OCI-M2 (cell line): ENCODE measurements at regions not wholly inside any gene's neighbourhood (a gene's known extent, or its start where the extent isn't known, plus 50 kb on each side); places are given as distances from the start of the nearest gene placed in this dataset.

Experiments
- DNase-seq: peaks from one replicate; lab custom pipeline; 2025; ENCODE audit not compliant: unreplicated experiment; lab: John Stamatoyannopoulos, UW

DNA sequence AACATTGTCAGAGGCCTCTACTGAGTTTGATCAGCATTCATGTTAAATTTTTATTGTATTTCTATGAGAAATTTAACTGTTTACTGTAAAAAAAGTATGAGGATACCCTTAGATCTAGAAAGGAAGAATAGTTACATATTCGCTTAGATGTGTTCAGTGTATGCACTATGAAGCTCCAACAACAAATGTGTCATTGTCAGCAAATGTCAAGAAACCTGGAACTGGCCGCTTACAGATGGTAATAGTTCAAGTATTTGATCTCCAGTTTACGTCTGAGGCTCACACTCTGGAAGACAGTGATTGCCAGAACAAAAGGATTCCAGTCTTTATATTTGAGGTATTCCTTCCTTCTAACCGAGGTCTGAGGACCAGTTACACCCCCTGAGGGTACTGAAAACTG is 921.2 kb upstream of the LRRTM1 start:
- no peak for DNase-seq

DNA sequence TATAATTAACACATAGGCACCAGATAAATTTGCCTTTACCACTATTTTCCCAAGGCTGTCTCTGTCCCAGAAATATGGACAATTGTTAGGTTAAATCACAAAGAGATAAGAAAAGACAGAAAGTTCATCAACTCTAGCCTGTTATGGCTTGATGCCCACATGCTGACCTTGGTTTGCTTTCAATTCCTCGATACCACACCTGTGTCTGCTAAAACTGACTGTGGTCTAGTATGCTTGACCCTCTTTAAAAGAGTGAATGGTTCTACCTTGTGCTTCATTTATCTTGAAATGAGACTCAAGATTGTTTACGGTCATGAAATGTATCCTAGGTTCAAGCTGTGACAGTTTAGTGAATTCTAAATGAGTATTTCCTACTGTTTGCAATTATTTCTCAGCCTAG is 909.0 kb upstream of the LRRTM1 start:
- DNase-seq, result no peak

DNA sequence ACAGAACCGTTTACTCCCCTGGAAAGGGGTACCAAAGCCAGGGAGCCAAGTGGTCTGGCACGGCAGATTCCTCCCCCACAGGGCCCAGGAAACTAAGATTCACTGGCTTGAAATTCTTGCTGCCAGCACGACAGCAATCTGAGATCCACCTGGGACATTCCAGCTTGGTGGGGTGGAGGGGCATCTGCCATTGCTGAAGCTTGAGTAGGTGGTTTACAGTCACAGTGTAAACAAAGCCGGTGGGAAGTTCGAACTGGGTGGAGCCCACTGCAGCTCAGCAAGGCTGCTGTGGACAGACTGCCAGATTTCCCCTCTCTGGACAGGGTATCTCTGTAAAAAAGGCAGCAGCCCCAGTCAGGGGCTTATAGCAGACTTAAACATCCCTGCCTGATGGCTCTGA is 901.7 kb upstream of the LRRTM1 start:
- no peak for DNase-seq

DNA sequence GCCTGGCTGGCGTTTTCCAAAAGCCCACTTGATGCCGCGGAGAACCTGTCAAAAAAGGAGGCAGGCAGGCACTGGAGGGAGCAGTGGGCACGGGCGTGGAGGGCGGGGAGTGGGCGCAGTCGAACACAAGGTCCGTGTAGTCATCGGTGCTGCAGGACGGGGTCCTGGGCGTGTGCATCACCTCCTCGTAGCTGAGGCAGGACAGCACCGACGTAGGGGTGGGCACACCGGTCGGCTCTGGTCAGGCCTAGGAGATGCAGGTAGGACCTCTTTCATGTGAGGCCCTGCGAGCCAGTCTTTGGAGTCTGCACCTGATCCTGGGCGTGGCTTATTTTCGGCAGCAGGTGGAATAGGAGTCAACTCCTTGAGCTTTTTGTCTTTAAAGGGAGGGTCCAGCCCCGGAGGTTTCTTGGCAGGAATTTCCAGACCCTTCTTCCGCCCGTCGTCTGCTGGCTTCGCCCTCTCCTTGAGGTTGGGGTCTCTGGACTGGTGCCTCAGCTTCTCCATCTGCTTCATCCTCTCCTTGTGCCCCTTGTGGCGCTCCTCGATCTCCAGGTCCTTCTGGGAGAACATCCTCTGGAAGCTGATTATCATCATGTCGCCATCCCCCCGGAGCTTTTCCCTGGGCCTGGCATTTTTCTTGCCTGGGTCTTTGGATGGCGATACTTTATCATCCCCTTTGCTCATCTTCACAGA is 892.5 kb upstream of the LRRTM1 start:
- DNase-seq, result no peak

DNA sequence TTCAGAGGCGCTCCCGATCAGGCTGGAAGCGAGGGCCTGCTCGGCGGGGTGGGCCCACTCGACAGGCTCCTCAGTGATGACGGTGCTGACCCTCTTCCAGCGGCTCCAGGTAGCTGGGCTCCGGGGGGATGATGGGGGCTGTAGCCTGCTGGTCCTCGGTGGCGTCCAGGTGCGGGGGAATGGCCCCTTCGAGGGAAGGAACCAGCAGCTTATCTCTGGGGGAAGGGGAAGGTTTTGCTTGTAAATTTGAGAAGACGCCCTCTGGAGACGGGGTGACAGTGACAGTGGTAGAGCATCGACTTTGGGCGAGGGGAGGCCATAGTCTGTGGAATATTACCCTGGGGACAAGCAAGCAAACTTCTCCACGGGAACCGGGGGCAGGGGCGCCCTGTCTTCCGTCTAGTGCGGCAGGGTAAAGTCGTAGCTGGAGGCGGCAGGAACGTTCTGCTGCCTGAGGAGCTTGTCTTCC is 891.9 kb upstream of the LRRTM1 start:
- DNase-seq, result no peak

DNA sequence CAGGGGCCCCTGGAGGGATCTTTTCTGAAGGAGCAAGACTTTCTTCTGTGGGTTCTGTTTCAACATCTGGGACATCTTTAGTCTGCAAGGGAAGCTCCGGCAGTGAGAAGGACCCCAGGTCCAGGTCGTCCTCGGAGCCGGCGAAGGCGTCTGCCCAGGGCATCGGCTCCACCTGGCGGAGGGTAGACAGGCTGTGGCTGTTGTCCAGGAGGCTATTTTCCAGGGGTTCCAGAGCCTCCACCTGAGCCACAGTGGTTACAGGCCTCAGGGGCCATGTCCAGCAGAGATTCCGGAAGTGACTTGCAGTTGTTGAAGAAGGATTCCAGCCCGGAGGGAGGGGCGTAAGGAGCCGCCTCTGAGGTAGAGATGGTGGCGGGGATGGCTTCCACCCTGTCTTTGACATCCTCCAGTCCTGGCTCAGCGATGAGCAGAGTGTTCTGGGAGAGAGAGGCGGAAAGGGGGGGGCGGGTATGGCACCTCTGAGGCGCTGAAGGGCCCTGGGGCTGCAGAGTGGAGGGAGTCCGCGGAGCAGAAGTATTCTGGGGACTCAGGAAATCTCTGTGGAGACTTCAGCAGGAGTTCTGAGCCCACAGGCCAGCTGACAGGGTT is 891.3 kb upstream of the LRRTM1 start:
- DNase-seq, result no peak

DNA sequence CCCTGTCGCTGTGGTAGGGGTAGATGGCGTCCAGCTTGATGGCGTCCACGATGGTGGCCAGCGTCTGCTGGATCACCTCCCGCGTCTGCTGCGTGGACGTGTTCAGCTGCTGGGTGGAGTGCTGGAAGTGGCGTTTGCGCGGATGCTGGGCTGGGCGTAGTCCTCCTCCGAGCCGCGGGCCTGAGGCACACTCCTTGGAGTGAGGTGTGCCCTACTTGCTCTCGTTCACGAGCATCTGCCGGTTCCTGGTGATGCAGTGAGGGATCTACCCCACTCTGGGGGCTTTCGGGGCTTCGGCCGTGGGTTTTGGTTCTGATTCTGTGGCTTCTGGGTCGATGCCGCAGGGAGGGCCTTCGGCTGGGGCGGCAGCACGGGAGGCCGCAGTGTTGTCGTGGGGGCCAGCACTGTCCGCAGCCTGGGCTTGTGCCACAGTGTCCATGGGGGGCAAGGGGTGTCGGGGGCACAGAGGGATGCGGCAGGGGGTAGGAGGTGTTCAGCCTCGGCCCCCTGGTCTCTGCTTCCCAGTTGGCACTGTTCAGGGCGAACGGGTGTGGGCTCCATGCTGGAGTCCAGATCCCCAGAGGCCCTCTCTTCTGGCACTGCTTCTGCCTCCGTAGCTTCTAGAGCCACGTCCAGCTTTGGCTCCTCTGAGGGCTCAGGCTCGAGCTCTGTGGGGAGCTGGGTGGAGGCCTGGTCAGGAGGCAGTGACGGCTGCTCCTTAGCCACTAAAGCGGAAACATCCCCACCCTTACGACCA is 890.6 kb upstream of the LRRTM1 start:
- DNase-seq, result no peak

DNA sequence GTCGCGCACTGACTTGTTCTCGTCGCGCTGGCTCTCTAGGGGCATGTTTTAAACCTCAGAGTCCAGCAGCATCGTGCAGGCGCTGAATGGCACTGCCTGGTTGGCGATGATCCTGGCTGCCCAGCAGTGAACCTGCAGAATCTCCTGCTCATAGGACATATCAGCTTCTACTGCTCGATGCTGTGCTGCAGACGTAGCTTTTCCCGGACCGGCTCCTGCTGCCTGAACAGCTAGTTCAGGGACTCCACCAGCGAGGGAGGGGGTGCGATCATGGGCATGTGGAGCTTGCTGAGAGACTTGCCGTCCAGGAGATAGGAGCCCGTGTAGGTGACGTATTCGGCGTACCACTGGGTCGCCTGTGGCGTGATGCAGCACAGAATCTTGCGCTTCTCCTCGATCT is 890.0 kb upstream of the LRRTM1 start:
- no peak for DNase-seq

DNA sequence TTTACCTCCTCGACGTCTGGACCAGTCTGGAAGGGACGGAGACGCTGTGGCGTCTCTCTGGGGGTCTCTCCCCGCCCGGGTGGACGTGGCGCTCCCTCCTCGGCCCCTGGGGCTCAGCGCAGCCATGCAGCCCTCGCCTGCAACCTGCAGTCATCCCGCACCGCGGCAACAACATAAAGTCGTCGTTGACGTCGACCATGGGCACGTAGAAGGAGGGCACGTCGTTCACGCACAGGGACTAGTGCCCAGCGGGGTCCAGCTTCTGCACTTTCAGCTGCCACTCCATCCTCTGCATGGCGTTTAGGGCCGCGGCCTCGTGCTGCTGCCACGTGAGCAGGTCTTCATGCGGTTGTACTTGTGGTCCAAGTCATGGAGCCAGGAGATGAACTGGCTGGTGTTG is 889.6 kb upstream of the LRRTM1 start:
- DNase-seq, result no peak

DNA sequence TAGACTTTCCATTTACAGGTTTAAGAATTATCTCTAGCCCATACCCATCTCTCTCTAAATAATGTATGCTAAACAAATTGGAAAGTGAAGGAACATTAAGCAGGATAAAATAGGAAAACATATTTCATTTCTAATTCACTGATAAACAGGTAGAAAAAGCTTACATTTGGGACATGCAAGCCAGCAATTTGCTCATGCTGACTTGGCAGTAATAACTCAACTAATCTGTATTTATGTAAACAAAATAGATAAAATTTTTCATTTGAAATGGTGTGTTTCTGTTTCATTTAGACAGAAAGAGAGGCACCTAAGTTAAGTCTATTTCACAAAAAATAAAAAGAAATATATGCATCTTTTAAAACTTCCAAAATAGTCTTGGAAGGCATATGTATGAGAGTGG is 877.3 kb upstream of the LRRTM1 start:
- DNase-seq, result no peak

DNA sequence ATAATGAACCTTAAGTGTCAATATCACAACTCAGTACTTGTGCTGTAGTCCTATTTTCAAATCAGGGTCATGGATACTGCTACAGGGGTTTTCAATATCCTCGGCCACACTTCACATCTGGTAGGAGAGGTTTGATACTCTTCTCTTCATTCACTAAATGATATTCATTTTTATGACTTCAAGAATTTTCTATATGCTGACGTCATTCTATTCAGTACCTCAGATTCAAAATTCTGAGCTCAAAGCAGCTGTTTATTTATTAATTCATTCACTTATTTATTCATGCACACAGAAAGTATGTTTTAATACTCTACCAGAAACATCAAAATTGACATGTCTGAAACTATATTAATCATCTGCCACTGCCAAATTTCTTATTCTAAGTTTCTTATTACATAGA is 866.9 kb upstream of the LRRTM1 start:
- DNase-seq, result no peak

DNA sequence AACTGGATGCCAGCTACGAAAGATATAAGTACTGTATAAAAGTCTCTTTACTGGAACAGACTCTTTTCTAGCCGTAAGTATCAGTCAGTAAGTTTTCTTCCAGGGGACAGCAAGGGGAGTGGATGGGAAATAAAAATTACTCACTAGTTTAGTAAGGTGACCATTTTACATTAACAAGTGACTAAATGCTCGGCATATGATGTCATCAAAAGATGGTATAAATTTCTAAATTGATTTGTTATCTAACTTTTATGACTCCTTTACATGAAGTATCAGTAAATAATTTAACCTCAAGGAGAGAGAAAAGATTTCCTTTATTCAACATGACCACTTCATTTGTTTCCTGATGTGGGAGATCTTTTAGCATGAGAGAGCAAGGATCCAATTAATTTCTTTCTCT is 859.0 kb upstream of the LRRTM1 start:
- DNase-seq, result no peak

DNA sequence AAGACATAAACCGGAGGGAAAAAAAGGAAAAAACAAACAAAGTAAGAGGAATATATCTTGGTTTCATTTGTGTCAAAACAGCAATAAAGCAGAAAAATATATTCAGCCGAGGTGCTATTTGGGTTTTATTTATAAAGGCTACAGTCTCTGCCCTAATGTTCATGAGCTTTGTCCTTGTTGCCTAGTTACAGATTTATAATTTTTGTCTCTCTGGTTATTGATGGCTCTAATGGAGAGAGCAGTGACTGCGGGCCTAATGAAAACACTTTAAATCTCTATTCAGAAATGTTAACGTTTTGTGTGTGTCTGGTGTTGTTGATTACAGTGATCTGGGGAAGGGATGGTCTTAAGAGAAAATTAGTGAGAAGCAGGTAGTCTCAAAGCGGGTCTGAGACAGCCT is 854.0 kb upstream of the LRRTM1 start:
- no peak for DNase-seq

DNA sequence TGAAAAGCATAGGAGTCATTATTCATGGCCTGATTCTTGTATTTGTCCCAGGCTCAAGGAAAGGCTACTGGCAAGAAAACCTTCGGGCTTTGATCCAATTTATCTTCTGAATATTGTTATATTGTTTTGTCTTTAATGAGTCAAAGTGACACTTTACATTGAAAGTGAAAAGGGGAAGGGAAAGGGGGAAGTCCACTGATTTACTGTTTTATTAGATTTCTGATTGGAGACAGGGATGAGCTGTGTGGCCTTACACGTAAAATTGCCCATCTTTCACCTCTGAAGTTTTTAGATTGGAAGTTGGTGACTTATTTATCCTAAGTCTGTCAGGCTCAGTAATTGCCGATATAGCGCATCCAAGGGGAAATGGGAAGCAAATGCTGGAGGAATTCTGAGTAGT is 843.8 kb upstream of the LRRTM1 start:
- no peak for DNase-seq

DNA sequence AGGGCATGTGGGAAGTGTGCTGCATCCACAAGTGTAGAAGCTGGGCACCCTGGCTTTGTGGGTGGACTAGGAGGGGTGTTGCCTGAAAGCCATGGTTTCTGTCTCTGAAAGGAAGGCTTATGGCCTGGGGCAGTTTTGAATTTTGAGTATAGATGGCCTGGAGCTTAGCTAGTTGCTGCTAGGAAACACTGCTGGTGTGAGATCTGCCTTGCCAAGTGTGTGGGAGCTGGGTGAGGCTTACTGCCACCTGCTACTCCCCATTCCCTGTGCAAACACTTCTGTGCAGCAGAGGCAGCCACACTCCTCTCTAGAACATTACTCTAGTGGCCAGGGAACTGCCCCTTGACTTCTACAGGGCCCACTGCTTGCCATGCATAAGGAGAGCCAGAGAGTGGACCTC is 831.7 kb upstream of the LRRTM1 start:
- DNase-seq, result no peak

DNA sequence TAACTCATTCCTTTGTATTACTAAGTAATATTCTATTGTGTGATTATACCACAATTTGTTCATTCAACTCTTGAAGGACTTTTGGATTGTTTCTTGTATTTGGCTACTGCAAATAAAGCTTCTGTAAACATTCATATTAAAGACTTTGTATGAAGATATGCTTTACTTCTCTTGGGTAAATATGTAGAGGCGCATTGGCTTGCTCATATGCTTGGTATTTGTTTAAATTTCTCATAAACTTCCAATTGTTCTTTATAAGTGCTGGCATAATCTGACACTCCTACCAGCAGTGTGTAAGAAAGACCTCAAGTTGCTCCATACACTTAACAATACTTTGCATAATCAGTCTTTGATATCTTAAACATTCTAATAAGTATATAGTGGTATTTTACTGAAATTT is 792.8 kb upstream of the LRRTM1 start:
- DNase-seq, result no peak

DNA sequence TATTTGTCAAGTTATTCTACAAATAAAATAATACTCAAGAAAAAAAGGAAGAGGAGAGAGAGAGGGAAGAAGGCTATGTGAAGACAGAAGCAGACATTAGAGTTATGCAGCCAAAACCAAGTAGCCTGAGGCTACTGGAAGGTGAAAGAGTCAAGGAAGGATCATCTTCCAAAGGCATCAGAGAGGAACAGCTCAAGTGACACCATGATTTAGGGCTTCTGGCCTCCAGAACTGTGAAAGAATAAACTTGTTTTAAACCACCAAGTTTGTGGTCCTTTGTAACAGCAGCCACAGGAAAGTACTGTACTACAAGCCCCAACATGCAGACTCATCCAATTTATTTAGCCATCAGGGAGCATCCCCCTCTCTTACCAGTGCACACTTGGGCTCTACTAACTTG is 788.5 kb upstream of the LRRTM1 start:
- no peak for DNase-seq

DNA sequence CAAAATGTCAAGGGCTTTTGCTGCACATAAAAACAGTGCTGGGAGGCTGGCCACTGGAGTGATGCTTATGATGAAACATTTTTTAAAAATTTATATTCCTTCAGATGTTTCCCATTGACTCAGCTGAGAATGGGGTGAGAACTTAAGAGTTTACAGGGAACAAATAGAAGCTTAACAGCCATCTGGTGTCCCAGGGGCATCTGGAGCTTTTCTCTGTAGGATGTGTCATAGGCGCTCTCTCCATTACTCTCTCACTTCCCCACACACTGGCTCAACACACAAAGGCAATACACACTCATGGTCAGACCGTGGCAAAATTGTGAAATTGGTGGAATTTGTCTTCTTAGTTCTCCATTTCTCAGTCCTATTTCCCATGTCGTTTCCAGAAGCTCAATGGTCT is 783.1 kb upstream of the LRRTM1 start:
- no peak for DNase-seq

DNA sequence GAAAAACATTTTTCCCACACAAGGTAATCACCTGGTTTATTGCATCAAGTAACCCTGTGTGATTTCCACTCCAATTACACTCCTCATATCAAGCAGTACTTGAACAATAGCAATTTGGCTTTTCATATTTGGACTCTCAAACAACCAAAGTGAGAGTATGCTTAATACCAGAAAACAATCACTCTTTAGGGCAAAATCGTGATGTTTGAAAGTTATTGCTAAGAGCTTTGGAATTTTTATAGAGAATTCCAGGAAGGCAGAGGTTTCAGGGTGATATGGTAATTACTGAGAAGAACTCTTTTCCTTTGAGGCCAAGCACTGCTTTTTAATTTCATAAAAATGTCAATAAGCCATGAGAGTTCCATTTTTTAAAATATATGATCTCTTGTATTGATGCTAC is 779.5 kb upstream of the LRRTM1 start:
- DNase-seq, result no peak

DNA sequence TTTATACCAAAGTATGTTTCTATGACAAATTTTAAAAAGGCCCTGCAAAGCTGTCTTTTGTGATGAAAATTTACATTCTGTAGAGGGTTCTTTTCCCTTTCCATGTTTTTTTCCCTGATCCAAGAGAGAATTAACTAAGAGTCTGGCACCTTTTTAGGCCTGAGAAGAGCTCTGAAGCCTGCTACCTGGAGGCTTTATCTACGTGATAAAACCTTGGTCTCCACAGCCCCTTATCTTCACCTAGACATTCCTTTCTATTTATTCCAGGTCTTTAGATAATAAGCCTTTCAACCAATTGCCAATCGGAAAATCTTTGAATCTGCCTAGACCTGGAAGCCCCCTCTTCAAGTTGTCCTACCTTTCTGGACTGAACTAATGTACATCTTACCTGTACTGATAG is 774.1 kb upstream of the LRRTM1 start:
- DNase-seq, result no peak

DNA sequence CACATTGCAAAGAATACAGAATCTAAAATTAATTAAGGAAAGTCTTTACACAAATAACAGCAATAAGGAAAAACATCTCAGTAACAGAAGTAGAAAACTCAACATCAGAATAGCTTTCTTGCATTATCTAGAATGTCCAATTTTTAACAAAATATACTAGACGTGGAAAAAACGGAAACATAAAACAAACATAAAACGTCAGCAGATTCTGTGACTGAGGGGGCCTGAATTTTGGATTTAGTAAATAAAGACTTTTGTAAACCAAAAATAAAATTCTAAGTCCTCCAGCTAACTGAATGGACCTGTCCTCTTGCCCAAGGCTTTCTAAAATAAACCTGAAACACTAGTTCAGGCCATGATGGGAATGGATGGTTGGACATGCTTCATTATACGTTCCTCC is 773.5 kb upstream of the LRRTM1 start:
- no peak for DNase-seq

DNA sequence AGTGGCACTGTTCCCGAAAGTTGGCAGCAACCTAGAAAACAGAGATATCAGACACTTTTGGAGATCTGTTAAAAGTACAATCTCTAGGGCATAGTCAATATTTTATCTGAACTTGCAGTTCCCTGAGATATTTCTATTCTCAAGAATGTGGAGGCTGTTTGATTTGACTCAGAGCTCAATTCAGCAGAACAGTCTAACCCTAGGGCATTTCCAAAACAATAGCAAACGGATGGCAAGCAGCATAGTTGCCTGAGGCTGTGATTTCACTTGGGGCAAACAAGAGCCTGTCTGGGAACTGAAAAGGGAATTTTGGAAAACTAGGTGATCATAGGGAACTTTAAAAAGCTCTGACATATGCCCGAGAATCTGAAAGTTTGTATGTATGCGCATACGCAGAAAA is 772.8 kb upstream of the LRRTM1 start:
- DNase-seq, result no peak
